ENCODE measurements at regions not wholly inside any gene's neighbourhood (a gene's known extent, or its start where the extent isn't known, plus 50 kb on each side); places are given as distances from the start of the nearest gene placed in this dataset.

GRCh38 chr2:58557176-58557575 lies 316.1 kb upstream of the FANCL start:
- Histone ChIP-seq H3K4me1 (replicated peaks in 1 of 4; ENCODE audit: control insufficient read depth in 3 of 4, insufficient read depth in 4 of 4, low read length in 3 of 4) (peaks cover 0 to 9% (median 3%) of the 10 kb centered on the region in 4 experiments; a peak in 4 of 7 replicates), H4K20me1 (replicated peaks in 1 of 2; ENCODE audit: control insufficient read depth in 1 of 2, insufficient read depth in 2 of 2, low read length in 2 of 2) (no peaks in the 10 kb centered on the region), H2BK12ac (ENCODE audit: low read depth, low read length) (no peak overlapping the region), H3K18ac (ENCODE audit: extremely low read depth, low read length) (no peak overlapping the region), H3K14ac (ENCODE audit: insufficient read length) (no peak overlapping the region), H3K79me2 (ENCODE audit: control insufficient read depth in 1 of 2, insufficient read depth in 2 of 2, low read length in 2 of 2) (no peaks in the 10 kb centered on the region), H2BK5ac (ENCODE audit: low read depth, low read length) (no peak overlapping the region), H3K27me3 (replicated peaks in 1 of 4; ENCODE audit: control insufficient read depth in 3 of 4, extremely low read depth in 1 of 4, insufficient read depth in 3 of 4, low read length in 3 of 4) (no peaks in the 10 kb centered on the region), H3K36me3 (ENCODE audit: control insufficient read depth in 2 of 4, insufficient read depth in 4 of 4, low read length in 3 of 4) (no peaks in the 10 kb centered on the region), H3K27ac (ENCODE audit: low read depth, low read length) (no peak overlapping the region), H3K4me2 (ENCODE audit: insufficient read depth in 1 of 2, low read depth in 2 of 2, low read length in 2 of 2) (no peak overlapping the region), H3K4me3 (ENCODE audit: extremely low read depth in 1 of 4, insufficient read depth in 2 of 4, low read depth in 3 of 4, low read length in 4 of 4) (no peak overlapping the region), H2BK20ac (ENCODE audit: low read length) (no peak overlapping the region), H3K4ac (replicated peaks; ENCODE audit: insufficient read length, low read depth, low read length) (no peak overlapping the region), H3K9me3 (ENCODE audit: insufficient read depth in 2 of 2, low read depth in 1 of 2, low read length in 1 of 2) (no peaks in the 10 kb centered on the region), H2AFZ (ENCODE audit: low read length) (no peak overlapping the region), H3K79me1 (ENCODE audit: low read depth, low read length) (no peaks in the 10 kb centered on the region), H3K56ac (replicated peaks; ENCODE audit: insufficient read length, low read depth, low read length) (no peak overlapping the region), H4K8ac (ENCODE audit: extremely low read depth, insufficient read depth, low read length) (no peak overlapping the region), H4K5ac (ENCODE audit: insufficient read length, low read depth, low read length) (no peak overlapping the region), H2AK5ac (ENCODE audit: low read depth, low read length) (no peak overlapping the region), H4K91ac (replicated peaks; ENCODE audit: insufficient read length, low read length) (no peak overlapping the region), H3K23me2 (ENCODE audit: low read depth, low read length) (no peaks in the 10 kb centered on the region), H2BK15ac (ENCODE audit: low read length) (no peak overlapping the region), H2BK120ac (replicated peaks; ENCODE audit: low read depth, low read length) (no peak overlapping the region), H3K9ac (replicated peaks in 1 of 4; ENCODE audit: extremely low read depth in 1 of 4, low read depth in 3 of 4, low read length in 3 of 4) (no peak overlapping the region), H3K23ac (ENCODE audit: insufficient read length) (no peak overlapping the region)
- DNase-seq (ENCODE audit: low read depth in 1 of 2, low spot score in 2 of 2) (no peak), FAIRE-seq (no peak)
- POLR2A ChIA-PET (ENCODE audit: partially characterized antibody), result interaction anchor here (2.2 kb wide), 1 partner anchor 16 kb away, joined by 6 read pairs; no protein-coding TSS in a partner anchor
- CTCF ChIA-PET (ENCODE audit: partially characterized antibody), result interaction anchor here (0.7 to 1.7 kb wide), 6 partner anchors 12 to 114 kb away, joined by 3 to 5 read pairs (median 4); no protein-coding TSS in a partner anchor
- 96% methylated on average over 6 of the region's 6 CpGs; no CpG with 5 or more reads in 1 of the 2 experiments for WGBS, 2 experiments (ENCODE audit: extremely low coverage in 1 of 2, insufficient coverage in 1 of 2, insufficient read length in 1 of 2, insufficient replicate concordance in 2 of 2, low coverage in 1 of 2, low lambda C conversion rate in 2 of 2, missing lambda C conversion rate in 1 of 2)
- TF ChIP-seq MAFK (IDR thresholded peaks at IDR 0.05; ENCODE audit: low read depth, low read length), result no peak
- TF ChIP-seq CEBPB (IDR thresholded peaks at IDR 0.05; ENCODE audit: low read depth, low read length), result no peak
- TF ChIP-seq, protein P1, sequence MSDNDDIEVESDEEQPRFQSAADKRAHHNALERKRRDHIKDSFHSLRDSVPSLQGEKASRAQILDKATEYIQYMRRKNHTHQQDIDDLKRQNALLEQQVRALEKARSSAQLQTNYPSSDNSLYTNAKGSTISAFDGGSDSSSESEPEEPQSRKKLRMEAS (IDR thresholded peaks at IDR 0.05), result no peak
- no peak for TF ChIP-seq SP4 (IDR thresholded peaks at IDR 0.05; ENCODE audit: low read length)
- TF ChIP-seq HDAC2 (IDR thresholded peaks at IDR 0.05; ENCODE audit: borderline replicate concordance in 1 of 2, low read depth in 2 of 2, low read length in 2 of 2), result no peak
- no peak for TF ChIP-seq SIRT6 (IDR thresholded peaks at IDR 0.05; ENCODE audit: low read length)
- TF ChIP-seq SP1 (IDR thresholded peaks at IDR 0.05; ENCODE audit: low read depth, low read length), result no peak
- no peak for TF ChIP-seq HDAC6 (IDR thresholded peaks at IDR 0.05; ENCODE audit: low read depth, low read length)
- no peak for TF ChIP-seq SAP30 (IDR thresholded peaks at IDR 0.05; ENCODE audit: insufficient read depth, insufficient replicate concordance, low read length)
- TF ChIP-seq TAF7 (optimal IDR thresholded peaks at IDR 0.05; ENCODE audit: borderline replicate concordance, low read depth, low read length), result no peak
- no peak for TF ChIP-seq PHF8 (conservative IDR thresholded peaks at IDR 0.05; ENCODE audit: low read depth, low read length)
- TF ChIP-seq E2F6 (IDR thresholded peaks at IDR 0.05), result no peak
- no peak for TF ChIP-seq RBBP5 (IDR thresholded peaks at IDR 0.05; ENCODE audit: borderline replicate concordance, low read depth, low read length)
- no peak for TF ChIP-seq SIN3A (conservative IDR thresholded peaks at IDR 0.05 in 1 of 2, IDR thresholded peaks at IDR 0.05 in 1 of 2; ENCODE audit: low read depth in 1 of 2, low read length in 2 of 2)
